GM12878 (cell line): ENCODE measurements at regions not wholly inside any gene's neighbourhood (a gene's known extent, or its start where the extent isn't known, plus 50 kb on each side); places are given as distances from the start of the nearest gene placed in this dataset.

Experiments
- BHLHE40 ChIP-seq, 2 experiments: fragments of 450-650 bp in 1 of 2; IDR thresholded peaks; 2 replicates each; pipeline ENCODE4 v1.6.1; 2011 to 2017; ENCODE audit warnings: low read depth in 2 of 2, borderline replicate concordance in 1 of 2, improper control_type of control experiment in 1 of 2, low read length in 1 of 2, mild to moderate bottlenecking in 1 of 2
- CEBPZ ChIP-seq: fragments of 150-350 bp; IDR thresholded peaks from 2 replicates; pipeline ENCODE4 v1.6.1; 2016; ENCODE audit warnings: low read depth, low read length
- CHD4 ChIP-seq: fragments of 200-600 bp; sonication (generic); IDR thresholded peaks from 2 replicates; pipeline ENCODE4 v1.6.1; 2016; ENCODE audit warnings: mild to moderate bottlenecking
- E2F8 ChIP-seq: fragments of 450-650 bp; IDR thresholded peaks from 2 replicates; pipeline ENCODE4 v1.6.1; 2018; ENCODE audit warnings: mild to moderate bottlenecking, low read depth, moderate library complexity; ENCODE audit not compliant: partially characterized antibody
- HCFC1 ChIP-seq: fragments of 150-350 bp; IDR thresholded peaks from 2 replicates; pipeline ENCODE4 v1.6.1; 2014; ENCODE audit warnings: low read length
- NR2C2 ChIP-seq: IDR thresholded peaks from 2 replicates; pipeline ENCODE4 v1.6.1; 2011; ENCODE audit warnings: borderline replicate concordance, low read depth; ENCODE audit not compliant: control insufficient read depth, insufficient read length
- NR2F1 ChIP-seq: fragments of 450-650 bp; conservative IDR thresholded peaks from 2 replicates; pipeline ENCODE4 v1.6.1; 2017; ENCODE audit warnings: mild to moderate bottlenecking
- POLR2AphosphoS2 ChIP-seq: IDR thresholded peaks from 2 replicates; pipeline ENCODE4 v1.6.1; 2011; ENCODE audit warnings: low read depth, mild to moderate bottlenecking, low read length, improper control_type of control experiment, moderate library complexity
- ZBTB4 ChIP-seq: fragments of 450-650 bp; formaldehyde crosslinking; IDR thresholded peaks from 2 replicates; pipeline ENCODE4 v1.4.0; 2022; ENCODE audit warnings: mild to moderate bottlenecking, moderate library complexity
- ZNF217 ChIP-seq: fragments of 450-650 bp; IDR thresholded peaks from 2 replicates; pipeline ENCODE4 v1.6.1; 2017; ENCODE audit warnings: antibody characterized with exemption, mild to moderate bottlenecking
- ZNF622 ChIP-seq: fragments of 450-650 bp; IDR thresholded peaks from 2 replicates; pipeline ENCODE4 v1.6.1; 2017; ENCODE audit warnings: mild to moderate bottlenecking, inconsistent platforms

GRCh38 chrX:43508694-43509093 lies 147.4 kb upstream of the MAOA start (continued):
- no peak for TF ChIP-seq CEBPZ
- TF ChIP-seq ZNF622 = no peak
- TF ChIP-seq NR2C2 = no peak
- no peak for TF ChIP-seq POLR2AphosphoS2
- TF ChIP-seq E2F8 = no peak
- no peak for TF ChIP-seq HCFC1
- no peak for TF ChIP-seq NR2F1
- TF ChIP-seq BHLHE40 (IDR thresholded peaks at IDR 0.05; ENCODE audit: borderline replicate concordance in 1 of 2, low read depth in 2 of 2, low read length in 1 of 2) = no peak
- TF ChIP-seq ZBTB4 (CRISPR knock-in tag) = no peak
- no peak for TF ChIP-seq CHD4
- TF ChIP-seq ZNF217 = no peak
